Activated T-cell treated with anti-CD3 and anti-CD28 coated beads, Interleukin-2, amount 50 U/mL, for 1 hour (primary cell): ENCODE measurements at regions not wholly inside any gene's neighbourhood (a gene's known extent, or its start where the extent isn't known, plus 50 kb on each side); places are given as distances from the start of the nearest gene placed in this dataset.
"Not testable (repeated sequence)": the region's sequence is repeated elsewhere in the genome, so short reads cannot be mapped to it uniquely, and the experiment has no call there.

Experiments
- DNase-seq: peaks from one replicate; pipeline ENCODE4 v3.0.0-alpha.2; 2020

- no peak for DNase-seq
Observed at GRCh38 chr13:18947376-18947977, 234.1 kb downstream of the TUBA3C start.

- no peak for DNase-seq
Observed at GRCh38 chr13:18946738-18947137, 234.9 kb downstream of the TUBA3C start.

GRCh38 chr13:18944501-18945068 is 237.0 kb downstream of the TUBA3C start:
- no peak for DNase-seq

GRCh38 chr13:18943721-18944391 is 237.8 kb downstream of the TUBA3C start:
- DNase-seq, result no peak

GRCh38 chr13:18943273-18943672 is 238.4 kb downstream of the TUBA3C start:
- DNase-seq, result no peak

- no peak for DNase-seq
Observed at GRCh38 chr13:18936104-18936503, 245.5 kb downstream of the TUBA3C start.

- DNase-seq, result no peak
Observed at GRCh38 chr13:18921063-18921462, 260.6 kb downstream of the TUBA3C start.

GRCh38 chr13:18905096-18905495 is 276.5 kb downstream of the TUBA3C start:
- not testable (repeated sequence) for DNase-seq

- not testable (repeated sequence) for DNase-seq
Observed at GRCh38 chr13:18895411-18895810, 286.2 kb downstream of the TUBA3C start.

GRCh38 chr13:18891242-18891641 is 290.4 kb downstream of the TUBA3C start:
- DNase-seq, result not testable (repeated sequence)

GRCh38 chr13:18874875-18875789 is 306.5 kb downstream of the TUBA3C start:
- DNase-seq, result not testable (repeated sequence)

GRCh38 chr13:18870557-18870956 is 311.1 kb downstream of the TUBA3C start:
- not testable (repeated sequence) for DNase-seq

- DNase-seq, result not testable (repeated sequence)
Observed at GRCh38 chr13:18869365-18869764, 312.3 kb downstream of the TUBA3C start.

GRCh38 chr13:18837986-18838629 is 343.5 kb downstream of the TUBA3C start:
- DNase-seq, result not testable (repeated sequence)

GRCh38 chr13:18837179-18837745 is 344.4 kb downstream of the TUBA3C start:
- DNase-seq, result not testable (repeated sequence)

GRCh38 chr13:18836371-18837178 is 345.0 kb downstream of the TUBA3C start:
- not testable (repeated sequence) for DNase-seq

GRCh38 chr13:18835754-18836153 is 345.9 kb downstream of the TUBA3C start:
- DNase-seq, result not testable (repeated sequence)

GRCh38 chr13:18824678-18825077 is 356.9 kb downstream of the TUBA3C start:
- DNase-seq, result not testable (repeated sequence)

- DNase-seq, result not testable (repeated sequence)
Observed at GRCh38 chr13:18822655-18823639, 358.7 kb downstream of the TUBA3C start.

- not testable (repeated sequence) for DNase-seq
Observed at GRCh38 chr13:18773988-18774387, 407.6 kb downstream of the TUBA3C start.
